HuH-7 (cell line): ENCODE measurements at regions not wholly inside any gene's neighbourhood (a gene's known extent, or its start where the extent isn't known, plus 50 kb on each side); places are given as distances from the start of the nearest gene placed in this dataset.

Source experiments
- DNase-seq: peaks from one replicate; pipeline ENCODE4 v3.0.0; 2011; ENCODE audit warnings: low spot score

- DNase-seq: no peak
These were observed 1534.8 kb downstream of the ARAP2 start for GRCh38 chr4:34709564-34709963.

- DNase-seq: no peak
These were observed 1525.6 kb downstream of the ARAP2 start for GRCh38 chr4:34718576-34719245.

GRCh38 chr4:34720571-34720970 is 1523.7 kb downstream of the ARAP2 start:
- DNase-seq: peak; percentile 1

GRCh38 chr4:34721835-34722234 is 1522.5 kb downstream of the ARAP2 start:
- DNase-seq: no peak

GRCh38 chr4:34723605-34724004 is 1520.7 kb downstream of the ARAP2 start:
- DNase-seq: no peak

GRCh38 chr4:34724491-34724890 is 1519.8 kb downstream of the ARAP2 start:
- DNase-seq: no peak

GRCh38 chr4:34731070-34731469 is 1513.2 kb downstream of the ARAP2 start:
- DNase-seq: no peak

- no peak for DNase-seq
These were observed 1512.0 kb downstream of the ARAP2 start for GRCh38 chr4:34732176-34732950.

GRCh38 chr4:34733185-34733941 is 1511.0 kb downstream of the ARAP2 start:
- peak; percentile 32 for DNase-seq

- no peak for DNase-seq
These were observed 1477.4 kb downstream of the ARAP2 start for GRCh38 chr4:34766935-34767334.

GRCh38 chr4:34767407-34767806 is 1476.9 kb downstream of the ARAP2 start:
- DNase-seq: no peak

GRCh38 chr4:34771632-34772031 is 1472.7 kb downstream of the ARAP2 start:
- no peak for DNase-seq

GRCh38 chr4:34790131-34790530 is 1454.2 kb downstream of the ARAP2 start:
- DNase-seq: no peak

GRCh38 chr4:34791209-34791608 is 1453.1 kb downstream of the ARAP2 start:
- DNase-seq: no peak

GRCh38 chr4:34800953-34801352 is 1443.4 kb downstream of the ARAP2 start:
- DNase-seq: no peak

GRCh38 chr4:34814266-34814665 is 1430.0 kb downstream of the ARAP2 start:
- DNase-seq: no peak

- DNase-seq: no peak
These were observed 1419.8 kb downstream of the ARAP2 start for GRCh38 chr4:34824515-34824914.

GRCh38 chr4:34826660-34827059 is 1417.7 kb downstream of the ARAP2 start:
- DNase-seq: no peak

- no peak for DNase-seq
These were observed 1398.4 kb downstream of the ARAP2 start for GRCh38 chr4:34845926-34846325.

- DNase-seq: no peak
These were observed 1393.9 kb downstream of the ARAP2 start for GRCh38 chr4:34850421-34850820.

GRCh38 chr4:34850968-34851367 is 1393.3 kb downstream of the ARAP2 start:
- DNase-seq: no peak

- no peak for DNase-seq
These were observed 1392.9 kb downstream of the ARAP2 start for GRCh38 chr4:34851411-34851810.

- DNase-seq: no peak
These were observed 1389.9 kb downstream of the ARAP2 start for GRCh38 chr4:34854451-34854850.
